NCI-H2081 (cell line): ENCODE measurements at regions not wholly inside any gene's neighbourhood (a gene's known extent, or its start where the extent isn't known, plus 50 kb on each side); places are given as distances from the start of the nearest gene placed in this dataset.

Experiments
- DNase-seq, 2 experiments: peaks; one replicate each; lab custom pipeline; 2025; lab: John Stamatoyannopoulos, UW

GRCh38 chr1:184279911-184280458 is 106.8 kb upstream of the C1orf21 start:
- no peak for DNase-seq

DNA sequence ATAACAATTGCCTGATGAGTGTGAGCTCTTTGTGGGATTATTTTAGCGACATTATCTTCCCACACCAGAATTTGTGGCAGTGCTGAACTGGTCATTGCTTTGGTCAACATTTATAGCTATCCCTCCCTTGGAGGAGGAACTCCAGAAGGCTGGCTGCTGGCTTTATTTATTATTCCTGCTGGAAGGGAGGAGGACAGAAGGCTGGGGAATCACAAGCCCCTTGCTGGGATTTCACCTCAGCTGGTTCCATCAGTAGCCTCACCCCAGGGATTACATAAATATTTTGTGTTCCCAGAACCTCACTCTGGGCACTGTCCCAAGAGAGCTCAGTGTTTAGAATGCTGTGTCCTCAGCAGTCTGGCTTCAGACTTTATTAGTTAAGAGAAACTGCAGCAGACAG is 102.8 kb upstream of the C1orf21 start:
- DNase-seq, result no peak

DNA sequence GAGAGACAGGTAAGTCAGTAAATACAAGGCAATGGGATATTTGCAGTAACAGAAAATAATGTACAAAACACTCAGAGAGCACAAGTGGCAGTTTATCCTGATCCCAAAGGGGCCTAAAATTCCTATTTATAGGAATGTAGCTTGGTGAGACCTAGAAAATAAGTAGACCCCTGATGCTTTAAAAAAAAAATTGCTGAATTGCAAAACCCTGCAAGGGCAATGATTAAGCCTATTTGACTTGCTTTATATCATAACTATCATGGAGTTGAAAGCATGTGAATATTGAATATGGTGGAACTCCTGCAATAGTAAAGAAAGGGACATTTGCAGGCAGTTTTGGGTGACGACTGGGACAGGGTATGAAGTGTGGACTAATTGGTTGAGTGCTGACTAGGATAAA is 101.9 kb upstream of the C1orf21 start:
- DNase-seq, result no peak

GRCh38 chr1:184285401-184286087 is 101.3 kb upstream of the C1orf21 start:
- no peak for DNase-seq

DNA sequence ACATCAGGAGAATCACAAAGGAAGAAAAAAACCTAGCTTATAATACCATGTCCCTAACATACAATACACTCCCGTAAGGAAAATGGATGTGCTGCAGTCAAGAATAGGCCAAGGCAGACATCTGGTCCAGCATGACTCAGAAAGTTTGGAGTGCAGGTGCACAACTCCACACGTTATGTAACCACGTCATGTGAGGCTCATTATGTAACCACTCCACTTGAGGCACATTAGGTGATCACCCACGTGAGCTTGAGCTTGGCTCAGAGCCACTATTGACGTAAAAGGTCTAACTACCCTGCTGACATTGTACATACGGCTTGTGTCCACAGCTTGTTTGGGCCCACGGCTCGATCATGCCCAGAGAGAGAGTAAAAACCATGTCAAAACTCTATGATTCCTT is 99.8 kb upstream of the C1orf21 start:
- peak in 1 of 2 experiments; percentile 51 for DNase-seq

GRCh38 chr1:184289825-184290550 is 96.8 kb upstream of the C1orf21 start:
- DNase-seq, result peak in 1 of 2 experiments; percentile 53

- no peak for DNase-seq
Measured at GRCh38 chr1:184291701-184292100, 95.1 kb upstream of the C1orf21 start.

GRCh38 chr1:184292101-184292500 is 94.7 kb upstream of the C1orf21 start:
- no peak for DNase-seq

GRCh38 chr1:184294101-184294500 is 92.7 kb upstream of the C1orf21 start:
- no peak for DNase-seq

GRCh38 chr1:184296466-184297243 is 90.2 kb upstream of the C1orf21 start:
- DNase-seq, result peak; percentile 24 to 39

- DNase-seq, result no peak
Measured at GRCh38 chr1:184297244-184297750, 89.5 kb upstream of the C1orf21 start.

DNA sequence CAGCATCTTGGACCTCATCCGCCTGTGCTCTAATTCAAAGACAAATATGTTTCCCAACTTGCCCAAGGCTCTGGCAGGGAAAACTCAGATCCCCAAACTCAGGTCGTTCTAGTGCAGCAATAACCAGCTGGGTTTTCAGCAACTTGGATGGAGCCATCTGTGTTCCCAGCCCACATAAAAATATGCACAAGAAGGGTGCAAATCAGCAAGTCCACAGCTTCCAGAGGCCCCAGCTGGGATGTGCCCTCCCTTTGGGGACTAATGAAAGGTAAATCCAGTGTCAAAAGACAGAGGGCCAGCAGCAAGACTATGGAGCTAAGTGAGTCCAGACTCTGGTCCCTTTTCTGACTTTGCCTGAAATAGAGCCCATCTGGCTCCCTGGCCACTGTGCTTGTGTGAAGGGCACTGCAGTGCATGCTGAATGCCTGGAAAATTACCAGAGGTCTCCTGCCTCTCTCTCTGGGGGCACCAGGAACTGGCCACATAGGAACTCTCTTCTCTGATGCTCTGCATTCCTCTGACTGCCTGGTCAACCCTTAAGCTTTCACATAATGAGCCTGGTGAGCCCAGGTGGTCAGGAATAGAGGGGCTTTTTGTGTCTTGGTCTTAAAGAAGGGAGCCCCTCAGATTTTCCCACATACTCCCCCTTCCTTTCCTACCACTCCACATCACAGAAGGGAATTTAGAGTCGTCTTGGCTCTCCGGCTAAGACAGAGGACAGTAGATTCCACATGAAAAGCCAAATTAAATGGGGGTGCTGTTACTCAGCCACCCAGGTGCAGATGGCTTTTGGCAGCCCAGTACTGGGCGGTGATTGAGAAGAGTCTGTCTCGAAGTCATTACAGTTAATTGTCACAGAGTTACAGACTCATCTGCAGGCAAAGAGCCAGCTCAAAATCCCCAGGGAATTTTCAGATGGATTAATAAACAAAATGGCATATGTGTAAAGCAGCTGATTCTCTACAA is 88.1 kb upstream of the C1orf21 start:
- peak in 1 of 2 experiments; percentile 64 for DNase-seq

- peak; percentile 40 to 80 for DNase-seq
Measured at GRCh38 chr1:184299406-184299790, 87.4 kb upstream of the C1orf21 start.

DNA sequence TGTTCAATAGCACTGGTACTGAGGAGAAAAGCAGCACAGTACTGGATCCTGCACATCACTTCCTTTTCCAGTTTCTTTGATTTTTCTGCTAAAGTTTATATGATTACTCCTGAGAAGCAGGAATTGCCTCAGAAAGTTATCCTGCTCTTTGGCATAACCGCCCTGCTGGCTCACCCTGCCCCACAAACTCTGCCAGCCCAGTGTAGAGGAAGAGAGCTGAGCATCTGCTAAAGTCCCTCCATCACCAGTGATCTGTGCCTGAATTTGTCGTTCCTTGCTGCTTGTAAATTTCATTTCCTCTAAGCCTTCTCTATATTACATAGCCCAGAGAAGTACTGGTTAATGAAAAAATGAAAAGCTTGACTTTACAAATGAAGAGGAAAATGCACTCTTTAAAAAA is 87.0 kb upstream of the C1orf21 start:
- no peak for DNase-seq

GRCh38 chr1:184300446-184300845 is 86.4 kb upstream of the C1orf21 start:
- no peak for DNase-seq

- no peak for DNase-seq
Measured at GRCh38 chr1:184301227-184301626, 85.6 kb upstream of the C1orf21 start.

- no peak for DNase-seq
Measured at GRCh38 chr1:184302346-184302745, 84.5 kb upstream of the C1orf21 start.

DNA sequence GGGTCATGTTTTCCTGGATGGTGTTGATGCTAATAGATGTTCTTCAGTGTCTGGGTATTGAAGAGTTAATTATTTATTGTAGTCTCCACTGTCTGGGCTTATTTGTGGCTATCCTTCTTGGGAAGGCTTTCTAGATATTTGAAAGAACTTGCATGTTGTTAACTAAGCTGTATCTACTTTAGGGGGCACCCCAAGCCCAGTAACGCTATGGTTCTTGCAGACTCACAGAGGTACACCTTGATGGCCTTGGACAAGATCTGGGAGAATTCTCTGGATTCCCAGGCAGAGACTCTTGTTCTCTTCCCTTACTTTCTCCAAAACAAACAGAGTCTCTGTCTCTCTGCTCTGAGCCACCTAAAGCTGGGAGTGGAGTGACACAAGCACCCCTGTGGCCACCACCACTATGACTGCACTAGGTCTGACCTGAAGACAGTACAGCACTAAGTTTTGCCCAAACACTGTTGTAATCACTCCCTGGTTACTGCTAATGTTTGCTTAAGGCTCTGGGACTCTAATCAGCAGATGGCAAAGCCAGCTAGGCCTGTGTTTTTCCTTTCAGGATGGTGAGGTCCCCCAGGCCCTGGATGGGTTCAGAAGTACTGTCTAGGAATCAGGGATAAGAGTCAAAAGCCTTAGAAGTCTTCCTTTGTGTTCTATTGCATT is 76.5 kb upstream of the C1orf21 start:
- no peak for DNase-seq

DNA sequence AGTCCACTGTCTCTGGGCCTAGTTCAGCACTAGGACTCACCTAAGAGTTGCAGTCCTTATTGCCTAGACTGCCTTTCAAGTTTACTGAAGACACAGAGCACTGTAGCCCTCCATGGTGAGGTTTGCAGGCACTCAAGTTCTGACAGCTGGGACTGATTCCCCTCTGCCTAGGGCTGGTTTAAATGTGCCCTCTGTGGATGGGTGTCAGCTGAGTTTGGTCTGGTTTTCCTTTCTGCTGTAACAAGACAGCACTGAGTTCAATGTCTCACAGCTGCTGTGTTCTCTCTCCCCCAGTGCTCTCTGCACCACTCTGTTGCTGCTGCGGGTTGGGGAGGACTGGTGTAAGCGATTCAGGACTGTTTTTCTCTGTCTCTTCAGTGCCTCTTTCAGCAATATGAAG is 75.2 kb upstream of the C1orf21 start:
- DNase-seq, result no peak

- no peak for DNase-seq
Measured at GRCh38 chr1:184315254-184315653, 71.6 kb upstream of the C1orf21 start.

- DNase-seq, result no peak
Measured at GRCh38 chr1:184319879-184320278, 67.0 kb upstream of the C1orf21 start.
